HG03565 (cell line): ENCODE measurements at regions not wholly inside any gene's neighbourhood (a gene's known extent, or its start where the extent isn't known, plus 50 kb on each side); places are given as distances from the start of the nearest gene placed in this dataset.
"Not testable (repeated sequence)": the region's sequence is repeated elsewhere in the genome, so short reads cannot be mapped to it uniquely, and the experiment has no call there.

Source experiments
- ATAC-seq: cut with Tn5 transposase; IDR thresholded peaks from one replicate; pipeline ENCODE4 v1.9.1; 2021; ENCODE audit warnings: mild to moderate bottlenecking, moderate library complexity; ENCODE audit not compliant: unreplicated experiment

- ATAC-seq: not testable (repeated sequence)
Observed at GRCh38 chr13:54572037-54572436, 1543.4 kb downstream of the OLFM4 start.

DNA sequence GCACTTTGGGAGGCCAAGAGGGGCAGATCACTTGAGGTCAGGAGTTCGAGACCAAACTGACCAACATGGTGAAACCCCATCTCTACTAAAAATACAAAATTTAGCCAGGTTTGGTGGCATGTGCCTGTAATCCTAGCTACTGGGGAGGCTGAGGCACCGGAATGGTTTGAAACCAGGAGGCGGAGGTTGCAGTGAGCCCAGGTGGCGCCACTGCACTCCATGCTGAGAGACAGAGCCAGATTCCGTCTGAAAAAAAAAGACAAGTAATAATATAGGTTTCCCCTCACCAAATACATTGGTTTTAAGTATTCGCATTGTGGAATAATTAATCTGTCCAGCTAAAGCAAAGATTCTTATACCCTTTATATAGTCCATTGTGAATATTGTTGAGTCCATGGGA lies 1544.6 kb downstream of the OLFM4 start:
- ATAC-seq: no peak

- ATAC-seq: no peak
Observed at GRCh38 chr13:54574791-54575190, 1546.2 kb downstream of the OLFM4 start.

DNA sequence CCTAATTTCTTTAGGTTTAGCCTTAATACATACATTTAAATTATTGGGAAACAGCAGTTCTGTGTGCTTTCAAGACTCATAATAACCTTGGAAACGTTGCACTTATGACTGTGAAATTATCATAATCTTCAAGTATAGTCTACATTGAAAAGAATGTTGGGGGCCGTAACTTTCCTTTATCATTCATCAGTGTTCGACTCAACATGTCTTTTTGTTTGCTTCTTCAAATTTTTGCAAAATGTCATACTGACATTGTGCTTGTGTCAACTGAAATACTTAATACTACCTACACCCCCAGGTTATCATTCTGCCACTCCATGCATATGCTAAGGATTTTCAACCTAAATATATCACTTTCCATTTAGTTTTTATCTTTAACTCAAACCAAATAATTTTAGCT lies 1562.9 kb downstream of the OLFM4 start:
- ATAC-seq: no peak

DNA sequence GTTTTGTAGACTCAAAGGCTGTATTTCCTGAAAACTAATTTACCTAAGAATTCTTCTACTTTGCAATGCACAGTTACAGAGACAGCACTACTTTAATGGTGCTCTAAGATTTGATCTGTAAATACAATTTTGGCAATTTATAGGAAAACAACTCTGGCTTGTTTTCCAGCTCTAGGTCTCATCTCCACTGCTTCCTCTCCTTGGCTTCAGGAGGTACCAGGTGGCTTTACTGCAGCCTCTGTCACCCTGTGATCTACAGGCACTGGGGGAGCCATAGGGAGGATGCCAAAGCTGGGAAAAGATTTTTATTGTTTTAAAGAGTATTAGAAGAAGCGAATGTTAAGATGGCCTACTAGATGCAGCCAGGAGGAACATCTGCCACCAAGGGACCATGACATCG lies 1563.6 kb downstream of the OLFM4 start:
- ATAC-seq: no peak

GRCh38 chr13:54593504-54593903 lies 1564.9 kb downstream of the OLFM4 start:
- ATAC-seq: no peak

DNA sequence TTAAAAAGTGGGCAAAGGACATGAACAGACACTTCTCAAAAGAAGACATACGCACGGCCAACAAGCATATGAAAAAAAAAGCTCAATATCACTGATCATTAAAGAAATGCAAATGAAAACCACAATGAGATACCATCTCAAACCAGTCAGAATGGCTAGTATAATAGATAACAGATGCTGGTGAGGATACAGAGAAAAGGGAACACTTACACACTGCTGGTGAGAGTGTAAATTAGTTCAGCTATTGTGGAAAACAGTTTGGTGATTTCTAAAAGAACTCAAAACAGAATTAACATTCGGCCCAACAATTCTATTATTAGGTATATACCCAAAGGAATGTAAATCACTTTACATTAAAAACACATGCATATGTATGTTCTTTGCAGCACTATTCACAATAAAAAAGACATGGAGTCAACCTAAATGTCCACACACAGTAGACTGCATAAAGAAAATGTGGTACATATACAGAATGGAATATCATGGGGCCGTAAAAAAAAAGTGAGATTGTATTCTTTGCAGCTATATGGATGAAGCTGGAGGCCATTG lies 1569.0 kb downstream of the OLFM4 start:
- no peak for ATAC-seq

GRCh38 chr13:54599413-54599812 lies 1570.8 kb downstream of the OLFM4 start:
- no peak for ATAC-seq

- no peak for ATAC-seq
Observed at GRCh38 chr13:54606944-54607343, 1578.3 kb downstream of the OLFM4 start.

- ATAC-seq: no peak
Observed at GRCh38 chr13:54607421-54607820, 1578.8 kb downstream of the OLFM4 start.

GRCh38 chr13:54611390-54611789 lies 1582.8 kb downstream of the OLFM4 start:
- no peak for ATAC-seq

- ATAC-seq: no peak
Observed at GRCh38 chr13:54614726-54615125, 1586.1 kb downstream of the OLFM4 start.

- not testable (repeated sequence) for ATAC-seq
Observed at GRCh38 chr13:54626504-54626903, 1597.9 kb downstream of the OLFM4 start.

DNA sequence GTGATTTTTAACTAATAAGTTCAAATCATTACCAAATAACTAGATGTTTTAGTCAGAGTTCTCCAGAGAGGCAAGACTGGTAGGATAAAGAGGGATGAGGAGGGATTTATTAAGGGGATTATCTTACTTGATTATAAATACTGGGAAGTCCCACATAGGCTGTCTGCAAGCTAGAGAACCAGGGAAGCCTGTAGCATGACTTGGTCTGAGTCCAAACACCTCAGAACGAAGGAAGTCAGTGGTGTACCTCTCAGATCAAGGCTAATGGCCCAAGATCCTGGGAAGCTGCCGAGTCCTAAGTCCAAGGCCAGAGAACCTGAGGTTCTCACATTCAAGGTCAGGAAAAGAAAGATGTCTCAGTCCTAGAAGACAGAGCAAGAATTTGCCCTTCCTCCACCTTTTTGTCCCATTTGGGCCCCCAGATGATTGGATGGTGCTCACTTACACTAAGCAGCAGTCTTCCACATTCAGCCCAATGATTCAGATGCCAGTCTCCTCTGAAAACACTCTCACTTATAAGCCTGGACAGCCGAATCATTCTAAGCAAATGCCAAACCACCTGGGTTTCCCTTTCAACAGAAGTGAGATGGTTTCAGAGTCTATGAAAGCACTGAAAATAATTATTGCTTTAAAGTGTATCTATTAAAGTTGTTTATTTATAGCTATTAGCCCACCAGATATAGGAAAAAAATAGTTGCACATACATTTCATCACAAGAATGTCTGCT lies 1599.2 kb downstream of the OLFM4 start:
- ATAC-seq: no peak

DNA sequence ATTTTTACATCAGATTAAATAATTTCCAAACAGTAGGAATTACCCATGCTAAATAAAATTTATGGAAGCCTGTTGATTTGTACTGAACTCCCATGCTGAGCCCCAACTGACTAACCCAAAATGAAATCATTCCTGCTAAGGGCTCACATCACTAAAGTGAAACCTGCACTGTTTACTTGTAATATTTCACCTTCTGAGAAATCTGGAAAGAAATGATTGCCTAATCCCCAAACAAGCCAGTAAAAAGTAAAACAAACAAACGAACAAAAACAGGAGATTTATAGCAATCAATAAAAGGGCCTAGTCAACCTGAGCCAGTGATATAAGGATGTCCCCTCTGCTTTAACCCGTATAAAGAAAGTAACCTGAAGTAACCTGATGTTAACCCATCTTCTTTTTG lies 1599.8 kb downstream of the OLFM4 start:
- ATAC-seq: no peak

DNA sequence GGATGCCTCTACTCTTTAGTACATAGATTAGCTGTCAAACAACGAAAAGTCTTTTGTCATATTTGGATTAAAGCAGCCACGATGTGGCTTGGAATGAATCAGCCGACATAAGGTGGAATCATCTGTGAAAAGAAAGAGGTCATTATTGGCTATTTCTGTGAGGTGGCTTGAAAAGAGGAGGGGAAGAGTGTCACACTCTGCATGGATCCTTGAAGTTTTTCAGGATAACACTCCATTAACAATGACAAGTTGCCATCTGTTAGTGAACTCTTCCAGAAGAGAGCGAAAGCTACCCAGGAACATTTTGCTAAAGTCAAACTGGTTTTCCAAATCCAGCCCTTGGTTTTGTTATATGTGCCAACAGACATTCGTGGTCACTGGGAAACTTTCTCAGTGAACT lies 1604.8 kb downstream of the OLFM4 start:
- no peak for ATAC-seq

DNA sequence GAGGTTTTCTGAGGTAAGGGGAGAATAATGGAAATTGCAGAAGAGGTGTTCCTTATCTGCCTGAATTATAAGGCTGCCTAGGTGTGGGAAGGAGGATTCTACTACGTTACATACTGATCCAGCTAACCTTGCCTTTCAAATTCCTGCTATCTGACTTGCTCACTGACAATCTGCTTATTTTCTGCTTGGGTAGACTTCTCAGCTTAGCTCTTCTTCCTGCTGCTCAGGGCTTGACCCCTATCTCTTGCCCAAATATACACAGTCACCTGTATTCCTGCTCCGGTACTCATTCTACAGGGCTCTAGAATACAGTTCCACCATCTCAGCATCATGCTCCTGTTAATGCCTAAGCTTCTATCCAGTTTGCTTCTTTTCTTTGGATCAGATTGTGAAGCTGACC lies 1607.6 kb downstream of the OLFM4 start:
- no peak for ATAC-seq

GRCh38 chr13:54637366-54637765 lies 1608.8 kb downstream of the OLFM4 start:
- ATAC-seq: no peak

DNA sequence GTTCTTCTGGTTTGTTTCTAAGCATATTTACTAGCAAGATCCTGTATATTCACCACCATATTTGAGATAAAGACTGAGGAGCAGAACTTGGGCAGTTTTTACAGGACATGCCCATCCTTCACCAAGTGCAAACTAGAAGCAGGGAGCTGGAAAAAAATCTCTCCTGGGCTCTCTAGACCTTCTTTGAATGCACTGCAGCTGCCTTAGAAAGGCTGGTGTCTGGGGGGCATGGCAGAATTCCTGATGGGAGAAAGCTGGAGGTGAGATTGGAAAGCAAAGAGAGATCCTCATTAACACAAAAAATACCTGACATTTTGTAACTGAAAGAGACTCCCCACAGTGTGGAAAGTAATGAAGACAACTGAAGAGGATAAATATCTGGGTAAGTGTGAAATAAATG lies 1612.1 kb downstream of the OLFM4 start:
- ATAC-seq: no peak

DNA sequence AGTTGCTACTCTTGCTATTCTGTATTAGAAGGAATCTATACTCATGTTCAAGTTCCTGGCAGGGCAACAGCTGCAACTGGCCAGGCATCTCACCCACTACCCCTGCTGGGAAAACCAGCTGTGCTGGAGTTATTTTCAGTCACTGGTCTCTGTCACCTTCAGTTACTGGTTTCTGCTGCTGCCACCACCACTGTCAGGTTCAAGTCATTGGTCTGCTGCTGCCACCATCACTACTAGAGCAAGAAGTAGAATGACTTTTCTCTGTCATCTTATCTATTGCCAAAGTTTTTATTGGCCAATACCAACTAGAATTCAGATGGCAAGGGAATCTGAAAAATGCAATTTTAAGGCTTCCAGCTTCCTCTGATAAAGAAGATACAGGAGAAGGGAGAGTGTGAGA lies 1615.2 kb downstream of the OLFM4 start:
- no peak for ATAC-seq

GRCh38 chr13:54647275-54647674 lies 1618.7 kb downstream of the OLFM4 start:
- ATAC-seq: no peak

GRCh38 chr13:54657588-54657987 lies 1629.0 kb downstream of the OLFM4 start:
- no peak for ATAC-seq

DNA sequence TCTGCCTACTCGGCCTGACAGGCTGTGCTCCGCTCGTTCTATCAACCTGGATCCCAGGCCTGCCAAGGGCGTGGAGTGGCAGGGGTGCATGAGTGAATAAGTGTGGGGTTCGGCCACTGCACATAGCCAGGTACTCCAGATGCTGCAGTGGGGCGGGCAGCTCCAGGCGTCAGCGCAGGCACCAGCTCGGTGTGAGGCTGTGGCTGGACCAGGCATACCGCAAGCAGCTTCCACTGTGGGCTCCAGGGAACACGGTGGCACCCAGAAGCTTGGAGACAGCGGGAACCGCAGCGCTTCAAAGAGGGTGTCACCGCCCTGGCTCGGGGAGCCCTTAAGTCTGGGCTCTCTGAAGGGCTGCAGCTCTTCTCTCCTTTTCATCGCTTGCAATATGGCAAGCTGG lies 1630.2 kb downstream of the OLFM4 start:
- ATAC-seq: no peak
